ENCODE measurements at regions not wholly inside any gene's neighbourhood (a gene's known extent, or its start where the extent isn't known, plus 50 kb on each side); places are given as distances from the start of the nearest gene placed in this dataset.

DNA sequence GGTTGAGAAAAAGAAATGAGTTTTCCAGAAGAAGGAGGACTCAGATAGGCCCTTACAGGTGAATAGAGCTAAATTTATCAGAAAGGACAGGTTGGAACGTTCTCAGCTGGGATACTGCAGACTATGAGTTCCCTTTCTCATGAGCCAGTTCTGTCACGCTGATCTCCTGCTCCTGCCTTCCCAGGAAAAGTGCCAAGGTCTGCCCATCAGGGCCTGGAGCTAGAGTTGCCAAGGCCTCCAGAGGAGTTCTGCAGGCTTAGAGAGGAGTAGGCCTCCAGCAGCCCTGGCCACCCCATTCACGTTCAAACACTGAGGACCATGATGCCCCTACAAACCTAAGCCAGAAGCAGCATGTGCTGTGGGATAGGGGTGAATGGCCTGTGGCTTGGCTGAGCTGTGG lies 126.8 kb upstream of the TNR start:
- WGBS, 2 donors (ENCODE audit: low coverage in 1 of 2) = 65 to 85% methylated on average over 2 to 3 of the region's 3 CpGs
- intact Hi-C loops (cut with DNase I; ENCODE audit: low total_unique reads) (no loop called here), in situ Hi-C loops (cut with MboI; ENCODE audit: low pct_ligation_motif_present in 1 of 4, low pct_unique_long_range_greater_than_20kb in 1 of 4, low sequenced_read_pairs in 3 of 4) (no loop called here)
- Histone ChIP-seq H3K27ac (no peak overlapping the region), H3K9me3 (no peaks in the 10 kb centered on the region), H3K4me1 (no peaks in the 10 kb centered on the region), H3K27me3 (no peaks in the 10 kb centered on the region), H3K4me3 (no peak overlapping the region), H3K36me3 (no peaks in the 10 kb centered on the region)
- DNase-seq = no peak
- no peak for TF ChIP-seq EP300 (IDR thresholded peaks at IDR 0.05; ENCODE audit: low read depth)
- no peak for TF ChIP-seq POLR2A (IDR thresholded peaks at IDR 0.05)
- no peak for TF ChIP-seq POLR2AphosphoS5 (IDR thresholded peaks at IDR 0.05)
- TF ChIP-seq, protein P1, sequence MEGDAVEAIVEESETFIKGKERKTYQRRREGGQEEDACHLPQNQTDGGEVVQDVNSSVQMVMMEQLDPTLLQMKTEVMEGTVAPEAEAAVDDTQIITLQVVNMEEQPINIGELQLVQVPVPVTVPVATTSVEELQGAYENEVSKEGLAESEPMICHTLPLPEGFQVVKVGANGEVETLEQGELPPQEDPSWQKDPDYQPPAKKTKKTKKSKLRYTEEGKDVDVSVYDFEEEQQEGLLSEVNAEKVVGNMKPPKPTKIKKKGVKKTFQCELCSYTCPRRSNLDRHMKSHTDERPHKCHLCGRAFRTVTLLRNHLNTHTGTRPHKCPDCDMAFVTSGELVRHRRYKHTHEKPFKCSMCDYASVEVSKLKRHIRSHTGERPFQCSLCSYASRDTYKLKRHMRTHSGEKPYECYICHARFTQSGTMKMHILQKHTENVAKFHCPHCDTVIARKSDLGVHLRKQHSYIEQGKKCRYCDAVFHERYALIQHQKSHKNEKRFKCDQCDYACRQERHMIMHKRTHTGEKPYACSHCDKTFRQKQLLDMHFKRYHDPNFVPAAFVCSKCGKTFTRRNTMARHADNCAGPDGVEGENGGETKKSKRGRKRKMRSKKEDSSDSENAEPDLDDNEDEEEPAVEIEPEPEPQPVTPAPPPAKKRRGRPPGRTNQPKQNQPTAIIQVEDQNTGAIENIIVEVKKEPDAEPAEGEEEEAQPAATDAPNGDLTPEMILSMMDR (IDR thresholded peaks at IDR 0.05) = no peak

DNA sequence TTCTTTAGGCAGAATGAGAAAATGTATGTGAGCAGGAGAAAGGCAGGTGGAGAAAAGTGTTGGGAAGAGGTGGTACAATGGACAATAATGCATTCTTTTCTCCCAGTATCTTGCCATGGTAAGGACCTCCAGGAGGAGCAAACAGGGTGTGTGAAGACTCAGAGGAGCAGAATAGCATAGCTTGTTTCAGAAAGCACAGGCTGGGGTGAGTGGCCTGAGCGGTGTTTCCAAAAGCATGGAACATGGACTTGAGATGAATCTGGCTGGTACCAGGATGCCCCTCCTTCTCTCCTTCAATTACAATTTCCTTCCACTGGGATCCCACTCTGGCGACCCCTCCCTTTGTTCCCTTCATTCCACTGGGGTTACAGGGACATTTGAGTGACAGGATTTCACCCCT lies 123.4 kb upstream of the TNR start:
- no peak overlapping the region for H3K4me3 ChIP-seq
- intact Hi-C loops (cut with DNase I; ENCODE audit: low total_unique reads) (no loop called here), in situ Hi-C loops (cut with MboI; ENCODE audit: low pct_ligation_motif_present in 1 of 4, low pct_unique_long_range_greater_than_20kb in 1 of 4, low sequenced_read_pairs in 3 of 4) (no loop called here)
- 60 to 64% methylated on average over 2 of the region's 2 CpGs for WGBS, 2 donors (ENCODE audit: low coverage in 1 of 2)
- no peak for DNase-seq
- peaks cover 0 to 12% (median 9%) of the 10 kb centered on the region in 4 donors for H3K4me1 ChIP-seq
- no peak overlapping the region for H3K27ac ChIP-seq
- no peaks in the 10 kb centered on the region for H3K9me3 ChIP-seq
- H3K27me3 ChIP-seq = no peaks in the 10 kb centered on the region
- TF ChIP-seq, protein P1 (IDR thresholded peaks at IDR 0.05) = no peak
- no peak for TF ChIP-seq POLR2A (IDR thresholded peaks at IDR 0.05)
- H3K36me3 ChIP-seq = no peaks in the 10 kb centered on the region

DNA sequence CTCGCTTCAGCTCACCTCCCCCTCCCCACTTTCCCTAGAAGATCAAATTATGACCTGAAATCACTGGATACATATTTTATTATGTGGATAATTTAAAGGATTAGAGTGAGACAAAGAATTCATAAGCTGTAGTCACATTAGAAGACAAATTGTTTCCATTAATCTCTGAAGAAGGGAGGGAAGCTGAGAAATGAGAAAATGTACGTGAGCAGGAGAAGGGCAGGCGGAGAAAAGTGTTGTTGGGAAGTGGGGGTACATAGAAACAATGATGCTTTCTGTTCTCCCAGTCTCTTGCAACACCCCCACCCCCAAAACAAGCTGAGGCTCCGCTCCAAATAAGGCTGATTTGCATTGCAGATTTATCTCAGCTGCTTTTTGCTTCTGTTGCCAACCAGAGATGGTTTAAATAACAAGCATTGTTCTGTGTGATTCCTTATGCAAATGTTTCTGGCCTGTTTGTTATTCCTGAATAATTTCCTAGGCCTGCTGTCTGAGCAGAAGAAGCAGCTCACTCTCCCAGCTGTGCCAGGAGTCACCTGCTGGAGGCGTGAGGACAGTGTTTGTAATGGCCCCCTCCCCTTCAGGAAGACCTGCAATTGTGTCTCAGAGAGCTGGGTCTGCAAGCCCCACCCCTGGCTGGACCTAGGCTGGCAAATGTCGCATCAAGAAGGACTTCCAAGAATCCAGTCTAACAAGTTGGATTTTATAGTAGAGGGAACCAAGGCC lies 121.8 kb upstream of the TNR start:
- intact Hi-C loops (cut with DNase I; ENCODE audit: low total_unique reads) = no loop called here
- WGBS, 2 donors (ENCODE audit: low coverage in 1 of 2) = 48 to 67% methylated on average over 4 to 6 of the region's 6 CpGs

DNA sequence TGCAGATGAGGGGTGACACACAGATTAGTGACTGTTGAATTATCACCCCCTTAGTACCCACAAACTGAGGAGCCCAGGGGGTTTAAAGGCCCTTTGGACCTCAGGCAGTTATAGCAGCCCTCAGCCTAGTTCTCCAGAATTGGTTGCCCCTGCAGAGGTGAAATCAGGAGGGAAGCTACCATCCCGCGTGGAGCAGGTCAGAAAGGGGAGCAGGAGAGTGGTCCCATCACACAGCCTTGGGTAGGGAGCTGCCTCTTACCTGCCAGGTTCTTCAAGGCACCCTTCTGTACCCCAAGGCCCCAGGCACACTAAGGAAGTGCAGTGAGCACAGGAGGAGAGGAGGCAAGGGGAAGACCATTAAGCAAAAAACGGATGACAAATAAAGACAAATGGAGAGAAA lies 121.2 kb upstream of the TNR start:
- H3K27me3 ChIP-seq = no peaks in the 10 kb centered on the region
- H3K9me3 ChIP-seq = no peaks in the 10 kb centered on the region
- DNase-seq = no peak
- no peaks in the 10 kb centered on the region for H3K36me3 ChIP-seq
- intact Hi-C loops (cut with DNase I; ENCODE audit: low total_unique reads) (no loop called here), in situ Hi-C loops (cut with MboI; ENCODE audit: low pct_ligation_motif_present in 1 of 4, low pct_unique_long_range_greater_than_20kb in 1 of 4, low sequenced_read_pairs in 3 of 4) (no loop called here)
- H3K4me3 ChIP-seq = no peak overlapping the region
- H3K27ac ChIP-seq = no peak overlapping the region
- H3K4me1 ChIP-seq = peaks cover 0 to 17% (median 11%) of the 10 kb centered on the region in 4 donors
- 60 to 89% methylated on average over 1 to 3 of the region's 3 CpGs for WGBS, 2 donors (ENCODE audit: low coverage in 1 of 2)
- no peak for TF ChIP-seq POLR2A (IDR thresholded peaks at IDR 0.05)
- no peak for TF ChIP-seq EP300 (IDR thresholded peaks at IDR 0.05; ENCODE audit: low read depth)
- TF ChIP-seq POLR2AphosphoS5 (IDR thresholded peaks at IDR 0.05) = no peak
- TF ChIP-seq, protein P1 (IDR thresholded peaks at IDR 0.05) = no peak

More for the DNA sequence above, 121.8 kb upstream of the TNR start:
- no peaks in the 10 kb centered on the region for H3K9me3 ChIP-seq
- no peaks in the 10 kb centered on the region for H3K36me3 ChIP-seq
- no peak for TF ChIP-seq POLR2A (IDR thresholded peaks at IDR 0.05)
- TF ChIP-seq, protein P1 (IDR thresholded peaks at IDR 0.05) = no peak
- TF ChIP-seq POLR2AphosphoS5 (IDR thresholded peaks at IDR 0.05) = no peak
- no peak for TF ChIP-seq EP300 (IDR thresholded peaks at IDR 0.05; ENCODE audit: low read depth)
- no peaks in the 10 kb centered on the region for H3K27me3 ChIP-seq
- H3K4me1 ChIP-seq = peaks cover 0 to 17% (median 11%) of the 10 kb centered on the region in 4 donors
- in situ Hi-C loops (cut with MboI; ENCODE audit: low pct_ligation_motif_present in 1 of 4, low pct_unique_long_range_greater_than_20kb in 1 of 4, low sequenced_read_pairs in 3 of 4) = no loop called here
- no peak overlapping the region for H3K4me3 ChIP-seq
- H3K27ac ChIP-seq = no peak overlapping the region
- no peak for DNase-seq
